Smooth muscle cell (in vitro differentiated cells): ENCODE measurements at regions not wholly inside any gene's neighbourhood (a gene's known extent, or its start where the extent isn't known, plus 50 kb on each side); places are given as distances from the start of the nearest gene placed in this dataset.
A peak's percentile ranks its signal among the peaks of the same experiment; 100 is the strongest.

Experiments used
- DNase-seq: peaks from one replicate; lab custom pipeline; 2025; ENCODE audit not compliant: unreplicated experiment; lab: John Stamatoyannopoulos, UW
- H2AFZ ChIP-seq: fragments of 200-600 bp; sonication (generic); 2 replicates; pipeline ENCODE4 v1.6.0; 2016; ENCODE audit warnings: antibody characterized with exemption, low read depth, mild to moderate bottlenecking
- H3F3A ChIP-seq: fragments of 200-600 bp; sonication (generic); 2 replicates; pipeline ENCODE4 v1.6.0; 2017; ENCODE audit warnings: antibody characterized with exemption, low read depth
- H3K27ac ChIP-seq: fragments of 200-600 bp; sonication (generic); 2 replicates; pipeline ENCODE4 v1.5.1; 2016; ENCODE audit warnings: low read depth, mild to moderate bottlenecking
- H3K27me3 ChIP-seq: fragments of 200-600 bp; sonication (generic); 2 replicates; pipeline ENCODE4 v1.6.1; 2016; ENCODE audit warnings: low read depth, mild to moderate bottlenecking
- H3K36me3 ChIP-seq: fragments of 200-600 bp; sonication (generic); 2 replicates; pipeline ENCODE4 v1.5.1; 2016; ENCODE audit warnings: low read depth
- H3K4me1 ChIP-seq: fragments of 200-600 bp; sonication (generic); 2 replicates; pipeline ENCODE4 v1.5.1; 2016; ENCODE audit warnings: low read depth
- H3K4me2 ChIP-seq: fragments of 200-600 bp; sonication (generic); 2 replicates; pipeline ENCODE4 v1.6.0; 2016; ENCODE audit warnings: mild to moderate bottlenecking
- H3K4me3 ChIP-seq: fragments of 200-600 bp; sonication (generic); 2 replicates; pipeline ENCODE4 v1.5.1; 2016; ENCODE audit warnings: mild to moderate bottlenecking
- H3K79me2 ChIP-seq: fragments of 200-600 bp; sonication (generic); 2 replicates; pipeline ENCODE4 v1.6.0; 2016; ENCODE audit warnings: low read depth, mild to moderate bottlenecking
- H3K9ac ChIP-seq: fragments of 200-600 bp; sonication (generic); 2 replicates; pipeline ENCODE4 v1.6.0; 2016; ENCODE audit warnings: low read depth
- H3K9me3 ChIP-seq: fragments of 200-600 bp; sonication (generic); replicated peaks from 2 replicates; pipeline ENCODE4 v1.5.1; 2016; ENCODE audit warnings: low read depth
- H4K20me1 ChIP-seq: fragments of 200-600 bp; sonication (generic); 2 replicates; pipeline ENCODE4 v1.6.0; 2016; ENCODE audit warnings: low read depth
- WGBS: methylation state at CpG from one replicate; pipeline ENCODE4 v1.1.7; 2016; ENCODE audit warnings: low lambda C conversion rate; 5-methylcytosine and 5-hydroxymethylcytosine counted together
- TF ChIP-seq, protein P1 (sequence below): fragments of 200-600 bp; sonication (generic); IDR thresholded peaks from 2 replicates; pipeline ENCODE4 v1.5.1; 2017; ENCODE audit warnings: borderline replicate concordance, mild to moderate bottlenecking, antibody characterized with exemption; ENCODE audit not compliant: insufficient read depth, poor library complexity, severe bottlenecking

DNA sequence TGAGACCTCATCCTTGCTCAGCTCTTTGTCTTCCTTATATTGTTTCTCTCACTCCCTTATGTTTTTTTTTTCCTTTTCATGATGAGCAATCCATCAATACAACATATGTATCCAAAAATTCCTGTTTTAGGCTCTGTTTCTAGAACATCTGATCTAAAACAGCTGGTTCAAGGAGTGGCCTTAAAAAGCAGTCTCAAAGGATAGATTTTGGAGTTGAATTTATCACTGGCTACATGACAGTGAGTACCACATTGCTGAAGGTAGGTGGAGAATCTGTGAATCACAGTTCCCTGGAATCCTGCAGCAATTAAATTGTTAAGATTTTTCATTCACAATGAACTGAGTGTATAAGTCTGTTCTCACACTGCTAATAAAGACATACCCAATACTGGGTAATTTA lies 155.8 kb upstream of the ADAMTS5 start:
- Histone ChIP-seq H3K27ac (no peak overlapping the region), H3K79me2 (no peaks in the 10 kb centered on the region), H3K36me3 (no peaks in the 10 kb centered on the region), H3K9ac (no peak overlapping the region), H3K4me3 (no peak overlapping the region), H3K27me3 (no peaks in the 10 kb centered on the region), H3K4me1 (no peaks in the 10 kb centered on the region), H3K9me3 (no peaks in the 10 kb centered on the region), H4K20me1 (no peaks in the 10 kb centered on the region), H3K4me2 (no peak overlapping the region), H3F3A (no peaks in the 10 kb centered on the region), H2AFZ (no peak overlapping the region)
- DNase-seq, result no peak
- TF ChIP-seq, protein P1, sequence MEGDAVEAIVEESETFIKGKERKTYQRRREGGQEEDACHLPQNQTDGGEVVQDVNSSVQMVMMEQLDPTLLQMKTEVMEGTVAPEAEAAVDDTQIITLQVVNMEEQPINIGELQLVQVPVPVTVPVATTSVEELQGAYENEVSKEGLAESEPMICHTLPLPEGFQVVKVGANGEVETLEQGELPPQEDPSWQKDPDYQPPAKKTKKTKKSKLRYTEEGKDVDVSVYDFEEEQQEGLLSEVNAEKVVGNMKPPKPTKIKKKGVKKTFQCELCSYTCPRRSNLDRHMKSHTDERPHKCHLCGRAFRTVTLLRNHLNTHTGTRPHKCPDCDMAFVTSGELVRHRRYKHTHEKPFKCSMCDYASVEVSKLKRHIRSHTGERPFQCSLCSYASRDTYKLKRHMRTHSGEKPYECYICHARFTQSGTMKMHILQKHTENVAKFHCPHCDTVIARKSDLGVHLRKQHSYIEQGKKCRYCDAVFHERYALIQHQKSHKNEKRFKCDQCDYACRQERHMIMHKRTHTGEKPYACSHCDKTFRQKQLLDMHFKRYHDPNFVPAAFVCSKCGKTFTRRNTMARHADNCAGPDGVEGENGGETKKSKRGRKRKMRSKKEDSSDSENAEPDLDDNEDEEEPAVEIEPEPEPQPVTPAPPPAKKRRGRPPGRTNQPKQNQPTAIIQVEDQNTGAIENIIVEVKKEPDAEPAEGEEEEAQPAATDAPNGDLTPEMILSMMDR, result no peak

DNA sequence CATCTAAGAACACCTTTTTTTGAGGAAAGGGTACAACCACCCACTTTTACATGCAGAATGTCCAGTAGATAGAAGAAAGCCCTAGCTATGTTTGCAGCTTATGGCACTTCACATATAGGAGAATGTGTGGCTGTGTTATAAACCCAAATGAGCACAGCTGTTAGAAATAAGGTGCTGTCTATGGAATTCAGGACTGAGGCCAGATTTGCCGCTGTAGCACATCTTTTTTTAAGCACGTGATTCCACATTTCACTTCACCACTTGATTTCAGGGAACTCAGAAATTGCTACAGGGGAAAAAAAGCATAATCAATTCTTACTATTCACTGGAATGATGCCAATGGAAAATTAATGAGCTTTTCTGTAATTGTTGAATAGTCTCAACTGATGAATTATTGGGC lies 147.2 kb upstream of the ADAMTS5 start:
- Histone ChIP-seq H3K36me3 (no peaks in the 10 kb centered on the region), H3K79me2 (no peaks in the 10 kb centered on the region), H3F3A (no peaks in the 10 kb centered on the region), H3K4me3 (no peak overlapping the region), H3K4me2 (no peak overlapping the region), H3K4me1 (no peaks in the 10 kb centered on the region), H3K27me3 (no peaks in the 10 kb centered on the region), H4K20me1 (no peaks in the 10 kb centered on the region), H3K9ac (no peak overlapping the region), H2AFZ (no peak overlapping the region), H3K27ac (no peak overlapping the region), H3K9me3 (no peaks in the 10 kb centered on the region)
- TF ChIP-seq, protein P1, result no peak
- 84% methylated on average over 2 of the region's 2 CpGs for WGBS
- no peak for DNase-seq

DNA sequence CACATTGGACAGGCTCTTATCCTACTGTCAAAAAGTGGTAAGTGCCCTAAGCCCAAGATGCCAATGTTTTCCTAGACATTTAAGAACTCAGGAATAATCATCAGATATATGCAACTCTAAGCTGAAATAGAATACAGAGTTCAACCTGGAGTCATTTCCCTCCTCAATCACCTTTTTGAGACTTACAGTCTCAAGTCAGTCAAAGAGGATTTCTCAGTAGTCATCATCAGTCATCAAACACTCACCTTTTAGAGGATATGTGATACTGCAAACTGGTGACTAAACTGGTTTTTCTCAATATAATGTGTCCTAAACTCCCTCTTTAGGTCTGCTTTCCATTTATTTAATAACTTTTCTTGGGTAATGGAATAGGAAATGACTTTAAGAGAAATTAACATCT lies 145.3 kb upstream of the ADAMTS5 start:
- Histone ChIP-seq H3K9me3 (no peaks in the 10 kb centered on the region), H3K79me2 (no peaks in the 10 kb centered on the region), H3K4me2 (no peak overlapping the region), H2AFZ (peak overlapping the region; percentile 8), H3F3A (no peaks in the 10 kb centered on the region), H4K20me1 (no peaks in the 10 kb centered on the region), H3K4me3 (no peak overlapping the region), H3K9ac (no peak overlapping the region), H3K36me3 (no peaks in the 10 kb centered on the region), H3K27ac (peak overlapping the region; percentile 24), H3K27me3 (no peaks in the 10 kb centered on the region), H3K4me1 (no peaks in the 10 kb centered on the region)
- DNase-seq, result no peak
- TF ChIP-seq, protein P1, result no peak

DNA sequence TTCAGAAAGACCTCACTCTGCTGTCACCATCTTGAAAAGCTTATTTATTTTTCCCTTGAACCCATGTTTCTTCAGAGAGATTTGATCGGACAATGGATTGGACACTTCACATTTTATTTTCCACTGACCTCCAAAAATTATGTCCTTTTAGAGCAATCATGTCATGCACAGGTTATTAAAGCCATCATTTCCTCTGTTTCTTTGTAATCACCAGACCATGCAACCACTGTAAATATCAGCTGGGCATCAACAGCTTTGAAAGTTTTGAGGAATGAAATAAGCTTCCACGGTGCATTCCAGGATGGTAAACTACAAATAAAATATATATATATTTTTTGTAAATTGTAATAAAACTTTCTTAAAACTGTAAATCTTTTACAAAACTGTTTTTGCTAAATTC lies 144.1 kb upstream of the ADAMTS5 start:
- TF ChIP-seq, protein P1, result no peak
- no peaks in the 10 kb centered on the region for H3K36me3 ChIP-seq
- no peak overlapping the region for H3K9ac ChIP-seq
- H3K9me3 ChIP-seq, result no peaks in the 10 kb centered on the region
- H3K4me1 ChIP-seq, result no peaks in the 10 kb centered on the region
- H3K4me2 ChIP-seq, result no peak overlapping the region
- no peaks in the 10 kb centered on the region for H3K27me3 ChIP-seq
- no peaks in the 10 kb centered on the region for H3K79me2 ChIP-seq
- no peak overlapping the region for H3K4me3 ChIP-seq
- no peak overlapping the region for H2AFZ ChIP-seq
- no peaks in the 10 kb centered on the region for H3F3A ChIP-seq
- no peak overlapping the region for H3K27ac ChIP-seq
- no peak for DNase-seq
- WGBS, result 70% methylated on average over 2 of the region's 2 CpGs
- H4K20me1 ChIP-seq, result no peaks in the 10 kb centered on the region
